ENCODE measurements at regions not wholly inside any gene's neighbourhood (a gene's known extent, or its start where the extent isn't known, plus 50 kb on each side); places are given as distances from the start of the nearest gene placed in this dataset.

DNA sequence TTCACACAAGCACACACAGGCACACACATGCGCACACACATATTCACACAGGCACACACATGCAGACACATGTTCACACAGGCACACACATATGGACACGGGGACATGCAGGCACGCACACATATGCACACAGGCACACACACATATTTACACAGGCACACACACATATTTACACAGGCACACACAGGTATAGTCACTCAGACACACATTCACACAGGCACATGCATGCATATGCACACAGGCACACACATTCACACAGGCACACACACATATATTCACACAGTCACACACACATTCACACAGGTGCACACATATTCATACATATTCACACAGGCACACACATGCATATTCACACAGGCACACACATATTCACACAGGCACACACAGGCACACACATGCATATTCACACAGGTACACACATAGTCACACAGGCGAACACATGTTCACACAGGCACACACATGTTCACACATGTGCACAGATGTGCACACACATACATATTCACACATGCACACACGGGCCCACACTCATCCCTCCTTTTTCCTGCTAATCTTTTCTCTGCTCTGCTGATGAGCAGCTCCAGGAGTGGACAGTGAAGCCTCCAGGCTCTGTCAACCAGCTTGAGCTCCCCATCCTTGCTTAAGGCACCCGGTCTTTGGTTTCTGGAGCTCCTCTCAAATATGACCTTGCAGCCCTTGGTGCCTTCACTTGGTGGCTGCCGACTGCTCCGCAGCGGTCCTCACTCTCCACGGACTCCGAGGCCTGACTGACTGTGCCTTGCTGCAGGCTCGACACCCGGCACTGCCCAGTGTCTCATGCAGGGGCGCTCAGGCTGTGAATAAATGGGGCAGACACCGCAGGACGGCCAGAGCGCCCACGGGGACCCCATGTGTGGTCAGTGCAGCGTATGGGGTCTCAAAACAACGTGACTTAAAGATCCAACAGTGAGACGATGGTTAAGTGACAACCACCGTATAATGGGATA lies 581.2 kb upstream of the MGMT start:
- no peak for DNase-seq

GRCh38 chr10:128887856-128888255 lies 579.2 kb upstream of the MGMT start:
- no peak for DNase-seq

- DNase-seq, result no peak
Measured at GRCh38 chr10:128892005-128892404, 575.0 kb upstream of the MGMT start.

DNA sequence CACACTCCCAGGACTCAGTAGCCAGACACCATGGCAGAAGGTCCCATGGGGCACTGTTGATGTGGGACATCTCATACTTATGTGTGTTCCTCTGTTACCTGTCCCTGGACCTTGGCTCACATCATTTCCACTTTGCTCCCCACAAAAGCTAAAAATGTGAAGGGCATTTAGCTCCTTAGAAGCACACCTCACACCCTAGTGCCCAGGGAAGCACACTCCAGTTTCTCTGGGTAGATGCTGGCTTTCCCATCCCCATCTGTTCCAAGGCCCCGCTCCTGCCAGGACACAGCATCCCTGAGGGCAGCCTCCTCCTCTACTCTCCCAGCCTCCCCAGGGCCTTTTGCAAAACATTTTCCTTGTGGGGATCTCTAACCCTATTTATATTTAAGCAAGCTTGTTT lies 572.4 kb upstream of the MGMT start:
- DNase-seq, result no peak

DNA sequence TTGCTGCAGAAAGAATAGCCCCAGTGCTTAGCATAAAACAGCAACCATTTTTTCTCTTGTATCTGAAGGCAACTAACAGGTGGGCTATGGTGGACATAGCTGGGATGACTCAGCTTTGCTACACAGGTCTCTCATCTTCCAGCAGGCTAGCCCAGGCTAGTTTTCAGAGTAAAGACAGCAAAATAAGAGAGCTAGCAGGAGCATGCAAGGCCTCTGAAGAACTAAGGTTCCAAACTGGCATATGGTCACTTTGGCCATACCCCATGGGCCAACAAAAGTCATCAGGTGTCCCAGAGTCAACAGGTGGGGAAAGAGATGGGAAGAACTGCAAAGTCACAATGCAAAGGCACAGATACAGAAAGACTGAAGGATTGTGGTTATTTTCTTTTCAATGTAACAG lies 571.6 kb upstream of the MGMT start:
- no peak for DNase-seq

GRCh38 chr10:128896116-128896795 lies 570.8 kb upstream of the MGMT start:
- no peak for DNase-seq

GRCh38 chr10:128896963-128897362 lies 570.1 kb upstream of the MGMT start:
- no peak for DNase-seq

DNA sequence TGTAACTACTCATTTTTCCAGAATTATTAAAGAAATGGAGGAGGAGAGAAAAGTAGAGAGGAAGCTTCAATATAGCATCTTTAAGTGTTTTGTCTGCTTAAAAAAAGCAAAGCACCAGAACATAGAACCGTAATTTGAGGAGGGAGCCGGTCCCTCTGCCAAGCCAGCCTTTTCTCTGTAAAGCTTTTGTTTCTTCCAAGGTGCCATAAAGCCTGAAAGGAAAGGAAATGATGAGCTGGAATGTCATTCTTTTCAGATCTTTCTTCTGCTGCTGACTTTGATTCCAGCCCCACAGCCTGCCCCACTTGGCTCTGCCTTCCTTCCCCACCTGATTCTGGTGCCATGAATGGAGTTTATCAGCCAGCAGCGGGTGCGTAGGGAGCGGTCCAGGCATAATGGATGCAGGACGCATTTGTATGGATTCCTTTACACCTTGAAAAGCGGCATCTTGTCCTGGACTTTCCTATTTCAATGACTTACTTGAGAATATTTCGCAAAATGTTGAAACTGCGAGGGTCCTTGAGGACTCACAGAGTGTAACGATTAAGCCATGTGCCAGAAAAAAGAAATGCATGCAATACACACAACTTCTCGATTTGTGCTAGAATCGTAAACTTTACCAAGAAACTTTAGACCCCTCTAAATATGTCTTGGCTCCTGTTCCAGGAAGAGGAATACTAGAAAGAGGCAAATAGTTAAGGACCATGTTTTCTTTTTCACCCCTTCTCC lies 569.5 kb upstream of the MGMT start:
- DNase-seq, result no peak

GRCh38 chr10:128898133-128898915 lies 568.7 kb upstream of the MGMT start:
- no peak for DNase-seq

- no peak for DNase-seq
Measured at GRCh38 chr10:128898916-128899195, 568.2 kb upstream of the MGMT start.

- DNase-seq, result no peak
Measured at GRCh38 chr10:128900456-128900855, 566.6 kb upstream of the MGMT start.

GRCh38 chr10:128901236-128901635 lies 565.8 kb upstream of the MGMT start:
- no peak for DNase-seq

GRCh38 chr10:128902031-128902710 lies 564.9 kb upstream of the MGMT start:
- no peak for DNase-seq

DNA sequence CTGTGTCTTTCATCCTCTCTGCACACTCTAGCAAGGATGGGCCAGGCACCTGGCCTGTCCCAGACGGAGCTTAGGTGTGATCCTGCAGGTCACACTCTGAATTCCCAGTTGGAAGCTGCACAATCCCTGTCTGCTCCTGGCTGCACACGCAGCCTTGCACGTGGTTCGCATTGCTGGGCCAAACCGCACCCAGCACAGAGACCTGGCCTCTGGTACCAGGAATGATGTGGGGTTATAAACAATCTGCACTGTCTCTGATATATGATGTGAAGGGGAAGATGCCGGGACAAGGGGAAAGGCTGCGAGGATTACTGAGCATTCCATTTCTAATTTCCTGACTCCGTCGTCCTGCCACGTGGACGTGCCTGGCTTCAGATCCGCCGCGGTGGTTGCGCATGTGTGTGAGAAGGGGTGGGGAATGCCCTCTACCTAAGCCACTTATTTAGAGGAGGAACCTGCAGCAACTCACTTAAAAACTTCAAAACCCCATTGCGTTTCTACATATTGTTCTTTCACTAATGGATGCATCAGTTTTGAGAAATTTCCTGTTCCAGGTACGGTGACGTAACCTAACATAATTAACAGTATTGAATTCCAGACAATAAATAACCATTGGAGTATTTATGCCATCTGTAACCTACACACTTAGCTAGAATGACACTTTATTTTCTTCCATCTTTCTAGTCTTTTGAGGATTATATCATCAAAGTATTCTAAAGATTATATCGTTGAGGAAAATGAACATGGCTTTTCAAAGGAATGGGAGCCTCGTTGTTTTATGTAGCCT lies 559.7 kb upstream of the MGMT start:
- no peak for DNase-seq

DNA sequence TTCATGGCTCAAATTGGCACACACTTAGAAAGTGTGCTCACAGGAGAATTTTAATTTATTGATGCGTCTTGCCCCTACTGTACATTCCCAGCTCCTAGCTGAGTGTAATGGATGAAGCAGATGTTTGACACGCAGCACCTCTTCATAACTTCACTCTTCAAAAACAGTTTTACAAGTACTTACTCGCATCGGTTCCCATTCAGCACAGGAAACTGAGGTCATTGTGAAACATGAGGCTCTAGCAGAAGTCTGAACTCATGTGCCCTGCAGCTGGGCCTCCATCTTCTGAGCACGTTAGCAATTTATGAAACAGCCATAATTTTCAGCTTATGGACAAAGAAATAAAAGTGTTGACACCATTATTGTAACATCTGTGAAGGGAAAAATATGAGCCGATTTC lies 558.9 kb upstream of the MGMT start:
- DNase-seq, result no peak

DNA sequence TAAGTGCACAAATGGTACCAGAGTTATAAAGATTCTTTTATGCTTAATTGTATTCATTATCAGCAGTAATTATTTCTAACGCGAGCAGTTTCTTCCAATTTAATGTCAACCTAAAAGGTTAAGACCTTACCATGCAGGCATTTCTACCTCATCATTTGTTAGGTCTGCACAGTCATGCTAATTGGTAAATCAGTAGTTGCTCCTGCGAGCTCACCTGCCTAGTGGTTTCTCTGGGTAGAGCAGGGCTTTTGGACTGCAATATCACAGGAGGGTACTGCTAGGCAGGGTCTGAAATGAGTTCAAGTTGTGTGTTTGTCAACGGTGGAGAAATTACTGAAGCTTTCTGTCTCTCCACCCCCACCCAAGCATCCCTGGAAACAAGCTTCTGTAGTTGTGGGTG lies 558.5 kb upstream of the MGMT start:
- no peak for DNase-seq

DNA sequence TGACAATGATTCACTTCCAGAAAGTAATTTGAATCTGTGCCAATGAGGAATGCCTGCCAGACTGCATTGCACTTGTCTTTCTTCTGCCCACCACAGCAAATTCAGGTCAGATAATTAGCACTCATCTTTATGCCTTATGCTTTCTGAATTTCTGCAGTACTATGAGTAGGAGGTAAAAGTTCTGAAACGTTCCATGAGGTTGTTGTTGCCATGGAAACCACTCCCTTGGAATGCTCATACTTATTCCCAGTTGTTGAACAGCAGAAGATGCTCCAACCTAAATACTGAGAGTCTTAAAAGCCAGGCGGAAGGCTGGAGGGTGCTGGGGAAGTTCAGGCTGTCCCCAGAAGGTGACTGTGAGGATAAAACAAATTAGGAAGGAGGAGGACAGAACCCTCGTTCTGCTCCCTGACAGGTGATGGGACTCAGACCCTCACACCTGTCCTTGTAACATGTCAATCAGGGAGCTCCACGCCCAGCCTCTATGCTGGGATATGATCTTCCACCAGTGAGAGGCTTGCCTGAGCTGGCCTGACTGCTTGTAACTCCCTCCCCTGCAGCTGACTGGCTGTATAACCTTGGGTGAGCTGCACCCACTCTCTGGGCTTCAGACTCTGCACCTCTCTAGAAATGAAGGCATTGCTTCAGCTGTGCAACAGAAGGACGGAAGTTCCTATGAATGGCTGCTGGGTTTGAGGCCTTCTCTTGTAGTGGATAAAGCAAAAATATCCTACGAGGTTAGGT lies 554.3 kb upstream of the MGMT start:
- no peak for DNase-seq

DNA sequence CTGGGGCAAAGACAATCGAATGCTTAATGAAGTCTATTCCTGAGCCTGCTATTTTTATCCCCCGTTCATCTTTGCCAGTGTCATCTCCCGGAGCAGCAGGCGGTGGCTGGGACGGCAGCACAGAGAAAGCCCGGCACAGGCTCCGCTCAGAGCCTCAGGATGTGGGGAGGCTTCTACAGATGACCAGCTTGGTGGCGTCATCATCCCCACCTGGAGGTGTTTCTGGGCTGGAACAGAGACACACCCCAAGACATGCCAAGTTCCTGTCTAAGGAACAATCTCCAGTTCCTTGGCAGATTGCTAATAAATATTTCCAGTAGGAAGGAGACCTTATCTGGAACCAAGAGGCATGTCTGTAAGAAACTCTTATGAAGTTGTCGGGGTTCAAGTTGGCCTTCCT lies 552.4 kb upstream of the MGMT start:
- no peak for DNase-seq

DNA sequence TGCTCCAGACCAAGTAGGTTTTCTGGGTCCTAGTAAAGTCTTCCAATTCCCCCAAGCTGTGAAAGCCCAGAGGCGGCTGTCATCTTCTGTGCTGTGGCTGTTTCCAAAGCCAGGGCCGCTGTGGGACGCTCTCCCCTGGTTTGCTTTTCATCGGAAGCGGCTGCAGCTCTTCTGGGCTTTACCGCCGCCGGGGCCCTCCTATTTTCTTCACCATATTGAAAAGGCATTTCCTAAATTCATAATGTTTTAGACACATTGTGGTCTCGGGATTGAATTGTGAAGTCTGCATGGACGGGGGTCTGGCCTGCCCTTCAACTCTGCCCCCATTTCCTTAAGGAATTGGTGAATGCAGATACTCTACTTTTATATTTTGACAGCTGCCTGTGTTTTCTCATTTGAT lies 551.4 kb upstream of the MGMT start:
- DNase-seq, result no peak

DNA sequence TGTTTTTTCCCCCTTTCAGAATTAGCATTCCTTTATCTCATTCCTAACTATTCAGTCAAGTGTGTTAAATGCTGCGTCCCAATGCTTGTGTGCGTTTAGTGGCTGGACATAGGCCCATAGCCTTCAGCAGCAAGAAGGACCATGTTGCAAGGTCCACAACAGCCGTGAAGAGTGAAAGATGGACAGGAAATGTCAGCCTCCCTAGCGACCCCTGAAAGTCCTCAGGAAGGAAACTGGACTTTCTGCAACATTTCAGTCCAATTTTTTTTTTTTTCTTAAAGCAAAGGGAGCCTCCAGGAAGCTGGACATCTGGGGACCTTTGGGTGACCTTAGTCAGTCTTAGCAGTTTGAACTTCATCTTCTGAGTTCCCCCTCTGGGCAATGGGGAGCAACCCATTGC lies 550.7 kb upstream of the MGMT start:
- DNase-seq, result no peak
